PC-9 (cell line): ENCODE measurements at regions not wholly inside any gene's neighbourhood (a gene's known extent, or its start where the extent isn't known, plus 50 kb on each side); places are given as distances from the start of the nearest gene placed in this dataset.

Source experiments
- CTCF ChIP-seq: fragments of 200-600 bp; sonication (generic); conservative IDR thresholded peaks from 2 replicates; pipeline ENCODE4 v1.6.1; 2017; ENCODE audit warnings: mixed run types, antibody characterized with exemption, mild to moderate bottlenecking, moderate library complexity
- EZH2 ChIP-seq: fragments of 200-600 bp; sonication (generic); IDR thresholded peaks from 2 replicates; pipeline ENCODE4 v1.8.0; 2017; ENCODE audit warnings: antibody characterized with exemption, low read depth

DNA sequence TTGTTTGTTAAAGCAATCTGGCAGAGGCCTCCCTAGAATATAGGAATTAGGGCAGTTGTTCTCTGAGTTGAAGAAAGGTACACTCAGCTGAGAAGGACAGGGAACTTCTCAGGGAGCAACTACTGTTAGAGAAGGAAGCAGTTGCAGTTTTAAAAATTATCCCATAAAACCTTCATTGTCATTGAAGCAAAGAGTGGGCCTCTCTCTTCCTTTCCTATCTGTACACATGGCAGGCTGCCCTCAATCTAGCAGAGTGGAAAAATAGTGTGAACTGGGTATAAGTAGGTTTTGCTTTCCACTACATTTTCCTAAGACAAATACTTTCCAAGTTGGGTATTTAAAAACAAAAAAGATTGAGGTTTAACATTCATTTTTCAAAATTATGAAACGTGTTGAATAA is 236.7 kb upstream of the KLF14 start:
- TF ChIP-seq CTCF, result no peak
- TF ChIP-seq EZH2, result no peak
